Activated naive CD4-positive, alpha-beta T cell treated with anti-CD3 and anti-CD28 coated beads, Interleukin-2, amount 50 U/mL, for 24 hours (primary cell): ENCODE measurements at regions not wholly inside any gene's neighbourhood (a gene's known extent, or its start where the extent isn't known, plus 50 kb on each side); places are given as distances from the start of the nearest gene placed in this dataset.

Experiments used
- H3K27ac Mint-ChIP-seq: one replicate; pipeline ENCODE4 v1.8.0; 2021; ENCODE audit warnings: mild to moderate bottlenecking, mixed read lengths
- H3K27me3 Mint-ChIP-seq: one replicate; pipeline ENCODE4 v1.8.0; 2021; ENCODE audit warnings: mixed read lengths
- H3K36me3 Mint-ChIP-seq: one replicate; pipeline ENCODE4 v1.8.0; 2021; ENCODE audit warnings: mixed read lengths
- H3K4me1 Mint-ChIP-seq: one replicate; pipeline ENCODE4 v1.8.0; 2021; ENCODE audit warnings: mixed read lengths
- H3K4me3 Mint-ChIP-seq: one replicate; pipeline ENCODE4 v1.8.0; 2021; ENCODE audit warnings: mild to moderate bottlenecking, mixed read lengths
- H3K9me3 Mint-ChIP-seq: one replicate; pipeline ENCODE4 v1.8.0; 2021; ENCODE audit warnings: mixed read lengths

GRCh38 chr18:34640276-34640675, 69.8 kb upstream of the DTNA start:
- H3K27ac Mint-ChIP-seq = no peak overlapping the region
- peaks cover 2% of the 10 kb centered on the region for H3K27me3 Mint-ChIP-seq
- no peaks in the 10 kb centered on the region for H3K9me3 Mint-ChIP-seq
- H3K36me3 Mint-ChIP-seq = no peaks in the 10 kb centered on the region
- H3K4me1 Mint-ChIP-seq = no peaks in the 10 kb centered on the region
- H3K4me3 Mint-ChIP-seq = no peak overlapping the region

- no peaks in the 10 kb centered on the region for H3K4me1 Mint-ChIP-seq
- no peak overlapping the region for H3K27ac Mint-ChIP-seq
- no peaks in the 10 kb centered on the region for H3K9me3 Mint-ChIP-seq
- no peaks in the 10 kb centered on the region for H3K36me3 Mint-ChIP-seq
- H3K27me3 Mint-ChIP-seq = peaks cover 3% of the 10 kb centered on the region
- H3K4me3 Mint-ChIP-seq = no peak overlapping the region
Observed at GRCh38 chr18:34643989-34644388, 66.1 kb upstream of the DTNA start.

GRCh38 chr18:34647251-34647650, 62.8 kb upstream of the DTNA start:
- Mint-ChIP-seq H3K27me3 (peaks cover 4% of the 10 kb centered on the region), H3K9me3 (no peaks in the 10 kb centered on the region)

GRCh38 chr18:34648269-34648985, 61.7 kb upstream of the DTNA start:
- H3K27me3 Mint-ChIP-seq = peaks cover 5% of the 10 kb centered on the region
- H3K4me3 Mint-ChIP-seq = no peak overlapping the region
- H3K4me1 Mint-ChIP-seq = no peaks in the 10 kb centered on the region
- H3K9me3 Mint-ChIP-seq = no peaks in the 10 kb centered on the region
- H3K27ac Mint-ChIP-seq = no peak overlapping the region
- no peaks in the 10 kb centered on the region for H3K36me3 Mint-ChIP-seq

More at GRCh38 chr18:34647251-34647650, 62.8 kb upstream of the DTNA start:
- Mint-ChIP-seq H3K4me3 (no peak overlapping the region), H3K27ac (no peak overlapping the region), H3K4me1 (no peaks in the 10 kb centered on the region), H3K36me3 (no peaks in the 10 kb centered on the region)

GRCh38 chr18:34649080-34649479, 61.0 kb upstream of the DTNA start:
- peaks cover 5% of the 10 kb centered on the region for H3K27me3 Mint-ChIP-seq
- H3K4me3 Mint-ChIP-seq = no peak overlapping the region
- H3K9me3 Mint-ChIP-seq = no peaks in the 10 kb centered on the region
- no peak overlapping the region for H3K27ac Mint-ChIP-seq
- H3K36me3 Mint-ChIP-seq = no peaks in the 10 kb centered on the region
- H3K4me1 Mint-ChIP-seq = no peaks in the 10 kb centered on the region

- peaks cover 5% of the 10 kb centered on the region for H3K27me3 Mint-ChIP-seq
- H3K27ac Mint-ChIP-seq = no peak overlapping the region
- no peak overlapping the region for H3K4me3 Mint-ChIP-seq
- H3K4me1 Mint-ChIP-seq = no peaks in the 10 kb centered on the region
- H3K9me3 Mint-ChIP-seq = no peaks in the 10 kb centered on the region
- no peaks in the 10 kb centered on the region for H3K36me3 Mint-ChIP-seq
Observed at GRCh38 chr18:34650121-34650545, 60.0 kb upstream of the DTNA start.

- H3K27ac Mint-ChIP-seq = no peak overlapping the region
- no peaks in the 10 kb centered on the region for H3K36me3 Mint-ChIP-seq
- no peaks in the 10 kb centered on the region for H3K4me1 Mint-ChIP-seq
- H3K27me3 Mint-ChIP-seq = peaks cover 4% of the 10 kb centered on the region
- no peak overlapping the region for H3K4me3 Mint-ChIP-seq
- no peaks in the 10 kb centered on the region for H3K9me3 Mint-ChIP-seq
Observed at GRCh38 chr18:34651586-34652369, 58.3 kb upstream of the DTNA start.

- H3K27ac Mint-ChIP-seq = no peak overlapping the region
Observed at GRCh38 chr18:34655131-34655530, 55.0 kb upstream of the DTNA start.

GRCh38 chr18:34657860-34658500, 52.1 kb upstream of the DTNA start:
- H3K9me3 Mint-ChIP-seq = no peaks in the 10 kb centered on the region
- no peak overlapping the region for H3K27ac Mint-ChIP-seq
- no peak overlapping the region for H3K4me3 Mint-ChIP-seq
- no peaks in the 10 kb centered on the region for H3K4me1 Mint-ChIP-seq
- peaks cover 18% of the 10 kb centered on the region for H3K27me3 Mint-ChIP-seq
- H3K36me3 Mint-ChIP-seq = no peaks in the 10 kb centered on the region

More at GRCh38 chr18:34655131-34655530, 55.0 kb upstream of the DTNA start:
- peaks cover 10% of the 10 kb centered on the region for H3K27me3 Mint-ChIP-seq
- H3K4me1 Mint-ChIP-seq = no peaks in the 10 kb centered on the region
- no peaks in the 10 kb centered on the region for H3K9me3 Mint-ChIP-seq
- no peak overlapping the region for H3K4me3 Mint-ChIP-seq
- no peaks in the 10 kb centered on the region for H3K36me3 Mint-ChIP-seq

GRCh38 chr18:34659579-34660517, 50.2 kb upstream of the DTNA start:
- H3K36me3 Mint-ChIP-seq = no peaks in the 10 kb centered on the region
- no peaks in the 10 kb centered on the region for H3K9me3 Mint-ChIP-seq
- no peaks in the 10 kb centered on the region for H3K4me1 Mint-ChIP-seq
- H3K4me3 Mint-ChIP-seq = no peak overlapping the region
- H3K27ac Mint-ChIP-seq = peak overlapping the region; percentile 46
- peaks cover 18% of the 10 kb centered on the region for H3K27me3 Mint-ChIP-seq
